ENCODE measurements at regions not wholly inside any gene's neighbourhood (a gene's known extent, or its start where the extent isn't known, plus 50 kb on each side); places are given as distances from the start of the nearest gene placed in this dataset.

DNA sequence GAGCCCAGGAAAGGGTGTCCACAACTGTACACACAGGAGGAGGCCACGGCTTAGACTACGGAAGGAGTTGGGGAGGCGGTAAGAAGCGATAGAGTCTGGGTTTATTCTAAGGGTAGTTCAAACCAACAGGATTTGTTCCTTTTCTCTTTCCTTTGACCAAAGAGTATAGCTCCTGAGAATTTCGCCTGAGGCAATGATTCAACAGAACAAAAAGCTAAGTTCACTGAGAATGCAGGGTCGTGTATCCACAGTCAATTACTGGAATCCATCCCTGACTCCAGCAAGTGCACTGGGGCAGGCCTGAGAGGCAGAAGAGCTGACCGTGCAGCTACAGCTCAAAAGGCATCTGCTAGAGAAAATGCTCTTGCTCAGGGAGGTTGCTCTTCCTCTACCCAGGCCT, 140.9 kb downstream of the TFCP2L1 start:
- ChIA-PET POLR2A (no interaction called here), CTCF (no interaction called here)
- TF ChIP-seq, protein P1, sequence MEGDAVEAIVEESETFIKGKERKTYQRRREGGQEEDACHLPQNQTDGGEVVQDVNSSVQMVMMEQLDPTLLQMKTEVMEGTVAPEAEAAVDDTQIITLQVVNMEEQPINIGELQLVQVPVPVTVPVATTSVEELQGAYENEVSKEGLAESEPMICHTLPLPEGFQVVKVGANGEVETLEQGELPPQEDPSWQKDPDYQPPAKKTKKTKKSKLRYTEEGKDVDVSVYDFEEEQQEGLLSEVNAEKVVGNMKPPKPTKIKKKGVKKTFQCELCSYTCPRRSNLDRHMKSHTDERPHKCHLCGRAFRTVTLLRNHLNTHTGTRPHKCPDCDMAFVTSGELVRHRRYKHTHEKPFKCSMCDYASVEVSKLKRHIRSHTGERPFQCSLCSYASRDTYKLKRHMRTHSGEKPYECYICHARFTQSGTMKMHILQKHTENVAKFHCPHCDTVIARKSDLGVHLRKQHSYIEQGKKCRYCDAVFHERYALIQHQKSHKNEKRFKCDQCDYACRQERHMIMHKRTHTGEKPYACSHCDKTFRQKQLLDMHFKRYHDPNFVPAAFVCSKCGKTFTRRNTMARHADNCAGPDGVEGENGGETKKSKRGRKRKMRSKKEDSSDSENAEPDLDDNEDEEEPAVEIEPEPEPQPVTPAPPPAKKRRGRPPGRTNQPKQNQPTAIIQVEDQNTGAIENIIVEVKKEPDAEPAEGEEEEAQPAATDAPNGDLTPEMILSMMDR (IDR thresholded peaks at IDR 0.05), result no peak
- no peak overlapping the region for H3K4me3 Mint-ChIP-seq
- peaks cover 2% of the 10 kb centered on the region for H3K9me3 Mint-ChIP-seq
- no peaks in the 10 kb centered on the region for H3K4me1 Mint-ChIP-seq
- ATAC-seq (ENCODE audit: low read depth) (no peak), DNase-seq (no peak)
- intact Hi-C loops (cut with micrococcal nuclease), result no loop called here
- H3K27ac Mint-ChIP-seq, result no peak overlapping the region
- no peaks in the 10 kb centered on the region for H3K36me3 Mint-ChIP-seq (ENCODE audit: low read depth)
- no peaks in the 10 kb centered on the region for H3K27me3 Mint-ChIP-seq

- intact Hi-C loops (cut with micrococcal nuclease), result no loop called here
- ATAC-seq (ENCODE audit: low read depth) (no peak), DNase-seq (no peak)
Observed at GRCh38 chr2:121146630-121147029, 138.4 kb downstream of the TFCP2L1 start.

GRCh38 chr2:121147766-121148165, 137.2 kb downstream of the TFCP2L1 start:
- intact Hi-C loops (cut with micrococcal nuclease), result no loop called here
- CTCF ChIA-PET, result no interaction called here
- Mint-ChIP-seq H3K27me3 (no peaks in the 10 kb centered on the region), H3K4me1 (no peaks in the 10 kb centered on the region), H3K9me3 (peaks cover 2% of the 10 kb centered on the region), H3K4me3 (no peak overlapping the region), H3K36me3 (ENCODE audit: low read depth) (no peaks in the 10 kb centered on the region), H3K27ac (no peak overlapping the region)
- POLR2A ChIA-PET, result no interaction called here
- ATAC-seq (ENCODE audit: low read depth), result no peak
- TF ChIP-seq, protein P1 (IDR thresholded peaks at IDR 0.05), result no peak
- no peak for DNase-seq

More at GRCh38 chr2:121146630-121147029, 138.4 kb downstream of the TFCP2L1 start:
- TF ChIP-seq, protein P1 (IDR thresholded peaks at IDR 0.05), result no peak
- no peaks in the 10 kb centered on the region for H3K36me3 Mint-ChIP-seq (ENCODE audit: low read depth)
- ChIA-PET CTCF (no interaction called here), POLR2A (no interaction called here)
- no peak overlapping the region for H3K4me3 Mint-ChIP-seq
- peaks cover 2% of the 10 kb centered on the region for H3K9me3 Mint-ChIP-seq
- no peak overlapping the region for H3K27ac Mint-ChIP-seq
- no peaks in the 10 kb centered on the region for H3K27me3 Mint-ChIP-seq
- H3K4me1 Mint-ChIP-seq, result no peaks in the 10 kb centered on the region

GRCh38 chr2:121148481-121148880, 136.5 kb downstream of the TFCP2L1 start:
- Mint-ChIP-seq H3K4me1 (no peaks in the 10 kb centered on the region), H3K9me3 (peaks cover 2% of the 10 kb centered on the region), H3K36me3 (ENCODE audit: low read depth) (no peaks in the 10 kb centered on the region), H3K4me3 (no peak overlapping the region), H3K27me3 (no peaks in the 10 kb centered on the region), H3K27ac (no peak overlapping the region)
- no peak for ATAC-seq (ENCODE audit: low read depth)
- intact Hi-C loops (cut with micrococcal nuclease), result no loop called here
- CTCF ChIA-PET, result no interaction called here
- POLR2A ChIA-PET, result no interaction called here
- DNase-seq, result no peak
- TF ChIP-seq, protein P1 (IDR thresholded peaks at IDR 0.05), result no peak

GRCh38 chr2:121149384-121149783, 135.6 kb downstream of the TFCP2L1 start:
- no peak for ATAC-seq (ENCODE audit: low read depth)
- TF ChIP-seq, protein P1 (IDR thresholded peaks at IDR 0.05), result no peak
- Mint-ChIP-seq H3K4me3 (no peak overlapping the region), H3K9me3 (peaks cover 3% of the 10 kb centered on the region), H3K27ac (no peak overlapping the region), H3K4me1 (no peaks in the 10 kb centered on the region), H3K27me3 (no peaks in the 10 kb centered on the region), H3K36me3 (ENCODE audit: low read depth) (no peaks in the 10 kb centered on the region)
- intact Hi-C loops (cut with micrococcal nuclease), result no loop called here
- DNase-seq, result no peak
- POLR2A ChIA-PET, result no interaction called here
- CTCF ChIA-PET, result no interaction called here
